ENCODE measurements at regions not wholly inside any gene's neighbourhood (a gene's known extent, or its start where the extent isn't known, plus 50 kb on each side); places are given as distances from the start of the nearest gene placed in this dataset.

DNA sequence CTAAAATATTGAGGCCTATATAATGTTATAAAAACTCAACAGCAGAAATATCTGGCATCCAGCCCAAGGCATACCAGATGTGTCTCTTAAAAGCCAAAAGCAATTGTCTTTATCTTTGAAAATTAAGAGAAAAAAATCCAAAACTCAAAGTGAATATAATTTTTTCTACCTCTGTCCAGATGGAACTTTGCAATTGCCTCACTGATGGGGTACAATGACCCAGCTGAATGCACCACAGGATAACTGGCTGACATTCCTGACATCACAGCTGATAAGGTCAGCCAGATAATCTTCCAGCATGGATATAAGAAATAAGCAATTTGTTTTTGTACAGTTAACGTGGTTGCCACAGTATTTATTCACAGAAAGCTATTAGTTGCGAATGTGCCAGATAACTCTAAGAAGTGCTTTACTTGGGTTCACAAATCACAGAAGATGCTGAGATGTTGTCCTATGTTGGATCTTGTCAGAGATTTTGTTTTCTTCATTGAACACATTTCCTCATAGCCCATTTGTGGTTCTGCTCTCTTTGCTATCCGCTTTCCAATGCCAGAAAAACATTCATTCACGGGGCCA lies 566.9 kb upstream of the CCDC54 start:
- no peaks in the 10 kb centered on the region for H3K9me3 ChIP-seq (ENCODE audit: low read length)
- H4K20me1 ChIP-seq (ENCODE audit: insufficient read depth, low read length): no peaks in the 10 kb centered on the region
- H3K4me1 ChIP-seq (ENCODE audit: insufficient read depth, low read length, severe bottlenecking): no peaks in the 10 kb centered on the region
- H3K27me3 ChIP-seq (ENCODE audit: insufficient read depth, low read length): no peaks in the 10 kb centered on the region
- no peak overlapping the region for H3K27ac ChIP-seq (ENCODE audit: low read depth, low read length, poor library complexity, severe bottlenecking)
- no peak for TF ChIP-seq EZH2 (IDR thresholded peaks at IDR 0.05; ENCODE audit: borderline replicate concordance, low read length)
- TF ChIP-seq, protein P1, sequence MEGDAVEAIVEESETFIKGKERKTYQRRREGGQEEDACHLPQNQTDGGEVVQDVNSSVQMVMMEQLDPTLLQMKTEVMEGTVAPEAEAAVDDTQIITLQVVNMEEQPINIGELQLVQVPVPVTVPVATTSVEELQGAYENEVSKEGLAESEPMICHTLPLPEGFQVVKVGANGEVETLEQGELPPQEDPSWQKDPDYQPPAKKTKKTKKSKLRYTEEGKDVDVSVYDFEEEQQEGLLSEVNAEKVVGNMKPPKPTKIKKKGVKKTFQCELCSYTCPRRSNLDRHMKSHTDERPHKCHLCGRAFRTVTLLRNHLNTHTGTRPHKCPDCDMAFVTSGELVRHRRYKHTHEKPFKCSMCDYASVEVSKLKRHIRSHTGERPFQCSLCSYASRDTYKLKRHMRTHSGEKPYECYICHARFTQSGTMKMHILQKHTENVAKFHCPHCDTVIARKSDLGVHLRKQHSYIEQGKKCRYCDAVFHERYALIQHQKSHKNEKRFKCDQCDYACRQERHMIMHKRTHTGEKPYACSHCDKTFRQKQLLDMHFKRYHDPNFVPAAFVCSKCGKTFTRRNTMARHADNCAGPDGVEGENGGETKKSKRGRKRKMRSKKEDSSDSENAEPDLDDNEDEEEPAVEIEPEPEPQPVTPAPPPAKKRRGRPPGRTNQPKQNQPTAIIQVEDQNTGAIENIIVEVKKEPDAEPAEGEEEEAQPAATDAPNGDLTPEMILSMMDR (IDR thresholded peaks at IDR 0.05; ENCODE audit: low read length): no peak
- no peak overlapping the region for H3K4me3 ChIP-seq (ENCODE audit: low read depth, low read length, poor library complexity, severe bottlenecking)
- no peak overlapping the region for H3K9ac ChIP-seq (ENCODE audit: low read length)
- H3K4me2 ChIP-seq (ENCODE audit: low read length): no peak overlapping the region
- no peaks in the 10 kb centered on the region for H3F3A ChIP-seq (ENCODE audit: insufficient read depth, low read length)
- H3K36me3 ChIP-seq (ENCODE audit: insufficient read depth, low read length): no peaks in the 10 kb centered on the region
- H3K79me2 ChIP-seq (ENCODE audit: insufficient read depth, low read length): no peaks in the 10 kb centered on the region
- no peak overlapping the region for H2AFZ ChIP-seq (ENCODE audit: low read length)
- no peaks in the 10 kb centered on the region for H3K9me2 ChIP-seq (ENCODE audit: low read depth, low read length)

DNA sequence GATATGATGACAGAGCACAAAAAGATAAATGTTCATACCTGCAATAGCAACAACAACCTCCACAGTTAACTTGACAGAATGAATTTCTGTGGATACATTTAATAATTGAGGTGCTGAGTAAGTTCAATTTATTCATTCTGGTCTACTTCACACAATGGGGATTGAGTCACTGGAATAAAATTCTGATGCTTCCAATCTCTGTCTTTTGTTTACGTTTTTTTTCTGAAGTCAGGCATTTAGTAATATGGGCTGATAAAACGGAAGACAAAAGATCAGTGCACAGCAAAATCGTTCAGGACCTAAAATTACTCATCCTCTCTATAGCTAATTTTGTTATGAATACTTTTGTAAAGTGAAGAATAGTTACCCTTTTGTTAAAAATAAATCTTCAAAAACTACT lies 565.9 kb upstream of the CCDC54 start:
- H3K27ac ChIP-seq (ENCODE audit: low read depth, low read length, poor library complexity, severe bottlenecking): no peak overlapping the region
- no peaks in the 10 kb centered on the region for H3K36me3 ChIP-seq (ENCODE audit: insufficient read depth, low read length)
- no peak overlapping the region for H3K4me2 ChIP-seq (ENCODE audit: low read length)
- no peak for TF ChIP-seq EZH2 (IDR thresholded peaks at IDR 0.05; ENCODE audit: borderline replicate concordance, low read length)
- TF ChIP-seq, protein P1 (IDR thresholded peaks at IDR 0.05; ENCODE audit: low read length): no peak
- no peaks in the 10 kb centered on the region for H3K79me2 ChIP-seq (ENCODE audit: insufficient read depth, low read length)
- H3K27me3 ChIP-seq (ENCODE audit: insufficient read depth, low read length): no peaks in the 10 kb centered on the region
- H3K9me3 ChIP-seq (ENCODE audit: low read length): no peaks in the 10 kb centered on the region
- H3K4me3 ChIP-seq (ENCODE audit: low read depth, low read length, poor library complexity, severe bottlenecking): no peak overlapping the region
- no peak overlapping the region for H2AFZ ChIP-seq (ENCODE audit: low read length)
- no peak overlapping the region for H3K9ac ChIP-seq (ENCODE audit: low read length)
- no peaks in the 10 kb centered on the region for H4K20me1 ChIP-seq (ENCODE audit: insufficient read depth, low read length)
- no peaks in the 10 kb centered on the region for H3K9me2 ChIP-seq (ENCODE audit: low read depth, low read length)
- no peaks in the 10 kb centered on the region for H3F3A ChIP-seq (ENCODE audit: insufficient read depth, low read length)
- no peaks in the 10 kb centered on the region for H3K4me1 ChIP-seq (ENCODE audit: insufficient read depth, low read length, severe bottlenecking)

DNA sequence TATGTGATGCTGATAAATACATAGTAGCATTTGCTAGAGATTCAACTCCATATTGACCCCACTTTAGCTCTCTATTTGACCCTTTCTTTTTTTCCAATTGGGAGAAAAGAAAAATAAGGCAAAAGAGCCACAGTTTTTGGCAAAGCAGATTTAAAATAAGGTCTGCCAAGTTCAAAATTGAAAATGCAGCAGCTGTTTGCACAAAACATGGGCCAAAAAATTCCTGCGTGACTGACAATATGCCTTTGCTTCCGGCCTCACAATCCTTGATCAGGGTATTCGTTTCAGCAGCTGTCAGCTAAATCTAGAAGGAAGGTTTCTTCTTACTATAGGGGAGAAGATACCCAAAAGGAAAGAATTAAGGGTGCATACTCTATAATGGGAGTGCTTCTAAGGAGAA lies 563.5 kb upstream of the CCDC54 start:
- Histone ChIP-seq H3K36me3 (ENCODE audit: insufficient read depth, low read length) (no peaks in the 10 kb centered on the region), H3K79me2 (ENCODE audit: insufficient read depth, low read length) (no peaks in the 10 kb centered on the region), H3F3A (ENCODE audit: insufficient read depth, low read length) (no peaks in the 10 kb centered on the region), H2AFZ (ENCODE audit: low read length) (no peak overlapping the region), H3K4me2 (ENCODE audit: low read length) (no peak overlapping the region), H3K27ac (ENCODE audit: low read depth, low read length, poor library complexity, severe bottlenecking) (no peak overlapping the region), H3K9ac (ENCODE audit: low read length) (no peak overlapping the region), H3K27me3 (ENCODE audit: insufficient read depth, low read length) (no peaks in the 10 kb centered on the region), H3K9me2 (ENCODE audit: low read depth, low read length) (no peaks in the 10 kb centered on the region), H4K20me1 (ENCODE audit: insufficient read depth, low read length) (no peaks in the 10 kb centered on the region), H3K9me3 (ENCODE audit: low read length) (no peaks in the 10 kb centered on the region), H3K4me1 (ENCODE audit: insufficient read depth, low read length, severe bottlenecking) (no peaks in the 10 kb centered on the region), H3K4me3 (ENCODE audit: low read depth, low read length, poor library complexity, severe bottlenecking) (no peak overlapping the region)
- TF ChIP-seq EZH2 (IDR thresholded peaks at IDR 0.05; ENCODE audit: borderline replicate concordance, low read length): no peak
- TF ChIP-seq, protein P1 (IDR thresholded peaks at IDR 0.05; ENCODE audit: low read length): no peak

Data from OCI-LY1 (cell line).